GM12878 (cell line): ENCODE measurements at regions not wholly inside any gene's neighbourhood (a gene's known extent, or its start where the extent isn't known, plus 50 kb on each side); places are given as distances from the start of the nearest gene placed in this dataset.

Source experiments
- ATAC-seq: fragments of 200-7000 bp; cut with Tn5 transposase; 3 replicates; pipeline ENCODE4 v1.9.1; 2020; ENCODE audit warnings: mild to moderate bottlenecking, moderate library complexity
- BruUV-seq: library from RNA; stranded (reverse); fragments of 400-500 nt; replicated peaks from 2 replicates; lab custom pipeline; 2021; lab: Mats Ljungman, UMichigan
- CTCF ChIA-PET: fragments of 300-600 bp; sonication (Branson Sonifier 250); formaldehyde crosslinking; extraction: SDS; loops from one replicate; lab custom pipeline; 2021; ENCODE audit warnings: inconsistent platforms; lab: Yijun Ruan, JAX
- POLR2A ChIA-PET: fragments of 350-600 bp; formaldehyde crosslinking; extraction: SDS; loops from one replicate; lab custom pipeline; 2021; ENCODE audit warnings: inconsistent platforms; lab: Charles Lee
- RAD21 ChIA-PET: fragments of 300-600 bp; sonication (Branson Sonifier 250); formaldehyde crosslinking; loops from one replicate; lab custom pipeline; 2023; ENCODE audit warnings: antibody characterized with exemption; ENCODE audit not compliant: unreplicated experiment; lab: Charles Lee
- SMC1A ChIA-PET: fragments of 300-600 bp; sonication (Branson Sonifier 250); formaldehyde crosslinking; loops from one replicate; lab custom pipeline; 2023; ENCODE audit not compliant: unreplicated experiment, uncharacterized antibody; lab: Charles Lee
- DNase-seq: peaks from one replicate; pipeline ENCODE4 v3.0.0-alpha.2; 2011; ENCODE audit warnings: low read depth, low spot score
- FAIRE-seq: peaks from 3 replicates; lab custom pipeline; 2011; peaks lifted over from hg19 to GRCh38; lab: Jason Lieb, UNC
- H2AFZ ChIP-seq: 2 replicates; pipeline ENCODE4 v1.6.0; 2011; ENCODE audit warnings: low read depth, low read length, control low read depth; ENCODE audit not compliant: control insufficient read depth
- H3K27ac ChIP-seq: 2 replicates; pipeline ENCODE4 v1.5.1; 2011; ENCODE audit warnings: control low read depth; ENCODE audit not compliant: control insufficient read depth, insufficient read depth
- H3K27me3 ChIP-seq, 2 experiments: replicated peaks in 1 of 2; 2 replicates each; pipeline versions ENCODE4 v1.6.0 to v1.6.1; 2011; ENCODE audit warnings: low read length in 1 of 2; ENCODE audit not compliant: control insufficient read depth in 2 of 2, insufficient read depth in 2 of 2
- H3K36me3 ChIP-seq, 2 experiments: 2 replicates each; pipeline ENCODE4 v1.5.1; 2011; ENCODE audit warnings: low read length in 1 of 2; ENCODE audit not compliant: control insufficient read depth in 2 of 2, insufficient read depth in 2 of 2
- H3K4me1 ChIP-seq: 2 replicates; pipeline ENCODE4 v1.6.1; 2011; ENCODE audit warnings: mild to moderate bottlenecking, low read length, moderate library complexity, mixed read lengths; ENCODE audit not compliant: control insufficient read depth, insufficient read depth
- H3K4me2 ChIP-seq: 2 replicates; pipeline ENCODE4 v1.6.0; 2011; ENCODE audit warnings: control low read depth; ENCODE audit not compliant: control insufficient read depth, insufficient read depth
- H3K4me3 ChIP-seq: fragments of 200-600 bp; sonication (generic); 2 replicates; pipeline ENCODE4 v1.5.1; 2016
- H3K79me2 ChIP-seq: 2 replicates; pipeline ENCODE4 v1.6.0; 2011; ENCODE audit warnings: low read length; ENCODE audit not compliant: control insufficient read depth, insufficient read depth
- H3K9ac ChIP-seq: 2 replicates; pipeline ENCODE4 v1.8.0; 2011; ENCODE audit warnings: low read length, control low read depth, mixed read lengths; ENCODE audit not compliant: control insufficient read depth, insufficient read depth
- H3K9me3 ChIP-seq: replicated peaks from 3 replicates; pipeline ENCODE4 v1.5.1; 2011; ENCODE audit warnings: mild to moderate bottlenecking, low read length; ENCODE audit not compliant: control insufficient read depth, insufficient read depth
- H4K20me1 ChIP-seq: 2 replicates; pipeline ENCODE4 v1.6.0; 2011; ENCODE audit not compliant: control insufficient read depth, insufficient read depth
- BCL11A ChIP-seq: IDR thresholded peaks from 2 replicates; pipeline ENCODE4 v1.6.1; 2011; ENCODE audit warnings: low read depth, low read length
- CEBPB ChIP-seq, 2 experiments: fragments of 150-350 bp in 1 of 2; IDR thresholded peaks; 2 replicates each; pipeline ENCODE4 v1.6.1; 2012 to 2014; ENCODE audit warnings: low read depth in 2 of 2, low read length in 2 of 2, borderline replicate concordance in 1 of 2, inconsistent platforms in 1 of 2
- EGR1 ChIP-seq, 2 experiments: IDR thresholded peaks; 1 replicate in 1 of 2; 2 replicates in 1 of 2; pipeline ENCODE4 v1.6.1; 2011 to 2012; ENCODE audit warnings: low read depth in 2 of 2, low read length in 2 of 2, borderline replicate concordance in 1 of 2, mild to moderate bottlenecking in 1 of 2, moderate library complexity in 1 of 2
- ETV6 ChIP-seq, 2 experiments: fragments of 450-650 bp in 1 of 2; IDR thresholded peaks in 1 of 2; conservative IDR thresholded peaks in 1 of 2; 2 replicates each; pipeline ENCODE4 v1.6.1; 2014; ENCODE audit warnings: antibody characterized with exemption in 1 of 2, borderline replicate concordance in 1 of 2, low read depth in 1 of 2, mild to moderate bottlenecking in 1 of 2, moderate library complexity in 1 of 2
- HCFC1 ChIP-seq: fragments of 150-350 bp; IDR thresholded peaks from 2 replicates; pipeline ENCODE4 v1.6.1; 2014; ENCODE audit warnings: low read length
- IKZF1 ChIP-seq: fragments of 450-650 bp; conservative IDR thresholded peaks from 2 replicates; pipeline ENCODE4 v1.6.1; 2017; ENCODE audit warnings: antibody characterized with exemption, mild to moderate bottlenecking
- MEF2A ChIP-seq: IDR thresholded peaks from 2 replicates; pipeline ENCODE4 v1.6.1; 2011; ENCODE audit warnings: low read depth, mild to moderate bottlenecking, low read length, moderate library complexity; ENCODE audit not compliant: insufficient read depth
- NR2C1 ChIP-seq: fragments of 450-650 bp; IDR thresholded peaks from 2 replicates; pipeline ENCODE4 v1.6.1; 2017; ENCODE audit warnings: antibody characterized with exemption, mild to moderate bottlenecking, moderate library complexity
- RAD21 ChIP-seq: IDR thresholded peaks from 2 replicates; pipeline ENCODE4 v1.6.1; 2011; ENCODE audit warnings: mild to moderate bottlenecking, low read depth, low read length, moderate library complexity; ENCODE audit not compliant: insufficient read depth
- RUNX3 ChIP-seq: IDR thresholded peaks from 2 replicates; pipeline ENCODE4 v1.6.1; 2012; ENCODE audit warnings: low read length, inconsistent platforms
- SP1 ChIP-seq: IDR thresholded peaks from one replicate; pipeline ENCODE4 v1.6.1; 2011; ENCODE audit warnings: low read depth, low read length
- YY1 ChIP-seq: IDR thresholded peaks from 2 replicates; pipeline ENCODE4 v1.6.1; 2011; ENCODE audit warnings: low read depth, mild to moderate bottlenecking, low read length
- in situ Hi-C: fragments of 300-500 bp; cut with MboI; formaldehyde crosslinking; loops from 9 replicates; pipeline ENCODE4 v1.14.3; 2018; ENCODE audit warnings: mixed read lengths
- intact Hi-C: fragments of 100-400 bp; cut with micrococcal nuclease; formaldehyde crosslinking; loops from one replicate; pipeline ENCODE4 v1.14.2; 2022; ENCODE audit not compliant: unreplicated experiment
- TF ChIP-seq, protein P1 (sequence below): fragments of 450-650 bp; IDR thresholded peaks from 2 replicates; pipeline ENCODE4 v1.6.1; 2016; ENCODE audit warnings: mild to moderate bottlenecking
- TF ChIP-seq, protein P2 (sequence below): fragments of 450-650 bp; formaldehyde crosslinking; IDR thresholded peaks from 2 replicates; pipeline ENCODE4 v1.4.0; 2020; ENCODE audit warnings: mild to moderate bottlenecking, moderate library complexity
- TF ChIP-seq, protein P3 (sequence below): fragments of 450-650 bp; conservative IDR thresholded peaks from 2 replicates; pipeline ENCODE4 v1.6.1; 2017; ENCODE audit warnings: mild to moderate bottlenecking, moderate library complexity

DNA sequence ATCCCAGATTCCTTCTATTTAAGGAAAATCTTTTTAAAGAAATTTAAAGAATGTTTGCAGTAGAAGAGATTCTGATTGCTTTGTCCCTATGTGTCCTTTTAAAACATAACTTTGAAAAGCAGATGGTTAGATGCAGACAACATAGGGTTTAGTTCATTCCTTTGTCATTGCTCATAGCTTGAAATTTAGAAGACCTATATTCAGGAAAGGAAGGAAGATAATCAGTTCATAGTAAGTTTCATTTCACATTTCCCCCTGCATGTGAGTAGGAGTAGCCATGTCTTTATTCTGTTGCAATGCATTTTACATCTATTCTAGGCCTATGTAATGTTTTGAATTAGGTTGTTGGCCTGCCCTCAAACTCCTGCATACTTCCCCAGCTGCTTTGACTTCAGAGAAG lies 197.9 kb upstream of the GRIK2 start:
- POLR2A ChIA-PET: no interaction called here
- H3K9me3 ChIP-seq: no peaks in the 10 kb centered on the region
- TF ChIP-seq HCFC1: no peak
- TF ChIP-seq RUNX3: no peak
- no peak for TF ChIP-seq IKZF1
- no peak for TF ChIP-seq SP1
- no peak for TF ChIP-seq ETV6 (conservative IDR thresholded peaks at IDR 0.05 in 1 of 2, IDR thresholded peaks at IDR 0.05 in 1 of 2; ENCODE audit: borderline replicate concordance in 1 of 2, low read depth in 1 of 2)
- no peak for TF ChIP-seq BCL11A
- TF ChIP-seq YY1: no peak
- TF ChIP-seq, protein P1, sequence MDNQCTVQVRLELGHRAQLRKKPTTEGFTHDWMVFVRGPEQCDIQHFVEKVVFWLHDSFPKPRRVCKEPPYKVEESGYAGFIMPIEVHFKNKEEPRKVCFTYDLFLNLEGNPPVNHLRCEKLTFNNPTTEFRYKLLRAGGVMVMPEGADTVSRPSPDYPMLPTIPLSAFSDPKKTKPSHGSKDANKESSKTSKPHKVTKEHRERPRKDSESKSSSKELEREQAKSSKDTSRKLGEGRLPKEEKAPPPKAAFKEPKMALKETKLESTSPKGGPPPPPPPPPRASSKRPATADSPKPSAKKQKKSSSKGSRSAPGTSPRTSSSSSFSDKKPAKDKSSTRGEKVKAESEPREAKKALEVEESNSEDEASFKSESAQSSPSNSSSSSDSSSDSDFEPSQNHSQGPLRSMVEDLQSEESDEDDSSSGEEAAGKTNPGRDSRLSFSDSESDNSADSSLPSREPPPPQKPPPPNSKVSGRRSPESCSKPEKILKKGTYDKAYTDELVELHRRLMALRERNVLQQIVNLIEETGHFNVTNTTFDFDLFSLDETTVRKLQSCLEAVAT: no peak
- TF ChIP-seq NR2C1: no peak
- no peak for TF ChIP-seq RAD21
- TF ChIP-seq EGR1 (IDR thresholded peaks at IDR 0.05; ENCODE audit: borderline replicate concordance in 1 of 2, low read depth in 2 of 2, low read length in 2 of 2): no peak
- no peak for TF ChIP-seq CEBPB (IDR thresholded peaks at IDR 0.05; ENCODE audit: borderline replicate concordance in 1 of 2, low read depth in 2 of 2, low read length in 2 of 2)
- TF ChIP-seq, protein P2, sequence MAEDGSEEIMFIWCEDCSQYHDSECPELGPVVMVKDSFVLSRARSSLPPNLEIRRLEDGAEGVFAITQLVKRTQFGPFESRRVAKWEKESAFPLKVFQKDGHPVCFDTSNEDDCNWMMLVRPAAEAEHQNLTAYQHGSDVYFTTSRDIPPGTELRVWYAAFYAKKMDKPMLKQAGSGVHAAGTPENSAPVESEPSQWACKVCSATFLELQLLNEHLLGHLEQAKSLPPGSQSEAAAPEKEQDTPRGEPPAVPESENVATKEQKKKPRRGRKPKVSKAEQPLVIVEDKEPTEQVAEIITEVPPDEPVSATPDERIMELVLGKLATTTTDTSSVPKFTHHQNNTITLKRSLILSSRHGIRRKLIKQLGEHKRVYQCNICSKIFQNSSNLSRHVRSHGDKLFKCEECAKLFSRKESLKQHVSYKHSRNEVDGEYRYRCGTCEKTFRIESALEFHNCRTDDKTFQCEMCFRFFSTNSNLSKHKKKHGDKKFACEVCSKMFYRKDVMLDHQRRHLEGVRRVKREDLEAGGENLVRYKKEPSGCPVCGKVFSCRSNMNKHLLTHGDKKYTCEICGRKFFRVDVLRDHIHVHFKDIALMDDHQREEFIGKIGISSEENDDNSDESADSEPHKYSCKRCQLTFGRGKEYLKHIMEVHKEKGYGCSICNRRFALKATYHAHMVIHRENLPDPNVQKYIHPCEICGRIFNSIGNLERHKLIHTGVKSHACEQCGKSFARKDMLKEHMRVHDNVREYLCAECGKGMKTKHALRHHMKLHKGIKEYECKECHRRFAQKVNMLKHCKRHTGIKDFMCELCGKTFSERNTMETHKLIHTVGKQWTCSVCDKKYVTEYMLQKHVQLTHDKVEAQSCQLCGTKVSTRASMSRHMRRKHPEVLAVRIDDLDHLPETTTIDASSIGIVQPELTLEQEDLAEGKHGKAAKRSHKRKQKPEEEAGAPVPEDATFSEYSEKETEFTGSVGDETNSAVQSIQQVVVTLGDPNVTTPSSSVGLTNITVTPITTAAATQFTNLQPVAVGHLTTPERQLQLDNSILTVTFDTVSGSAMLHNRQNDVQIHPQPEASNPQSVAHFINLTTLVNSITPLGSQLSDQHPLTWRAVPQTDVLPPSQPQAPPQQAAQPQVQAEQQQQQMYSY (CRISPR knock-in tag): no peak
- TF ChIP-seq, protein P3, sequence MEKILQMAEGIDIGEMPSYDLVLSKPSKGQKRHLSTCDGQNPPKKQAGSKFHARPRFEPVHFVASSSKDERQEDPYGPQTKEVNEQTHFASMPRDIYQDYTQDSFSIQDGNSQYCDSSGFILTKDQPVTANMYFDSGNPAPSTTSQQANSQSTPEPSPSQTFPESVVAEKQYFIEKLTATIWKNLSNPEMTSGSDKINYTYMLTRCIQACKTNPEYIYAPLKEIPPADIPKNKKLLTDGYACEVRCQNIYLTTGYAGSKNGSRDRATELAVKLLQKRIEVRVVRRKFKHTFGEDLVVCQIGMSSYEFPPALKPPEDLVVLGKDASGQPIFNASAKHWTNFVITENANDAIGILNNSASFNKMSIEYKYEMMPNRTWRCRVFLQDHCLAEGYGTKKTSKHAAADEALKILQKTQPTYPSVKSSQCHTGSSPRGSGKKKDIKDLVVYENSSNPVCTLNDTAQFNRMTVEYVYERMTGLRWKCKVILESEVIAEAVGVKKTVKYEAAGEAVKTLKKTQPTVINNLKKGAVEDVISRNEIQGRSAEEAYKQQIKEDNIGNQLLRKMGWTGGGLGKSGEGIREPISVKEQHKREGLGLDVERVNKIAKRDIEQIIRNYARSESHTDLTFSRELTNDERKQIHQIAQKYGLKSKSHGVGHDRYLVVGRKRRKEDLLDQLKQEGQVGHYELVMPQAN: no peak
- no peak for TF ChIP-seq MEF2A
- TF ChIP-seq, all 136 proteins: peak for 0
- ChIA-PET SMC1A (no interaction called here), RAD21 (no interaction called here), CTCF (no interaction called here)
- no peaks in the 10 kb centered on the region for H3K4me1 ChIP-seq
- intact Hi-C loops (no loop called here), in situ Hi-C loops (no loop called here)
- DNase-seq (no peak), FAIRE-seq (no peak), ATAC-seq (no peak)
- H3K4me2 ChIP-seq: no peak overlapping the region
- no peak overlapping the region for H3K27ac ChIP-seq
- no peaks in the 10 kb centered on the region for H3K79me2 ChIP-seq
- H4K20me1 ChIP-seq: no peaks in the 10 kb centered on the region
- no peak overlapping the region for H3K4me3 ChIP-seq
- H2AFZ ChIP-seq: no peak overlapping the region
- no peaks in the 10 kb centered on the region for H3K27me3 ChIP-seq
- no TSS peak for BruUV-seq
- no peak overlapping the region for H3K9ac ChIP-seq
- no peaks in the 10 kb centered on the region for H3K36me3 ChIP-seq
